ENCODE measurements at regions not wholly inside any gene's neighbourhood (a gene's known extent, or its start where the extent isn't known, plus 50 kb on each side); places are given as distances from the start of the nearest gene placed in this dataset.

- no peaks in the 10 kb centered on the region for H3K4me1 ChIP-seq (ENCODE audit: low read depth)
Observed at GRCh38 chr3:187957165-187957581, 196.8 kb upstream of the LPP start.

GRCh38 chr3:187957582-187957981 is 196.4 kb upstream of the LPP start:
- H3K27me3 ChIP-seq: no peaks in the 10 kb centered on the region
- H3K27ac ChIP-seq: no peak overlapping the region
- no peak for TF ChIP-seq CTCF (IDR thresholded peaks at IDR 0.05; ENCODE audit: low read depth, low read length)
- no peak overlapping the region for H3K4me3 ChIP-seq
- H3K4me1 ChIP-seq (ENCODE audit: low read depth): no peaks in the 10 kb centered on the region
- no peak for DNase-seq (ENCODE audit: low read depth in 1 of 2, low spot score in 1 of 2)
- H3K36me3 ChIP-seq: no peaks in the 10 kb centered on the region
- no peaks in the 10 kb centered on the region for H3K9me3 ChIP-seq (ENCODE audit: low read depth)

More at GRCh38 chr3:187957165-187957581, 196.8 kb upstream of the LPP start:
- H3K27me3 ChIP-seq: no peaks in the 10 kb centered on the region
- H3K9me3 ChIP-seq (ENCODE audit: low read depth): no peaks in the 10 kb centered on the region
- H3K27ac ChIP-seq: no peak overlapping the region
- no peaks in the 10 kb centered on the region for H3K36me3 ChIP-seq
- no peak for TF ChIP-seq CTCF (IDR thresholded peaks at IDR 0.05; ENCODE audit: low read depth, low read length)
- no peak for DNase-seq (ENCODE audit: low read depth in 1 of 2, low spot score in 1 of 2)
- H3K4me3 ChIP-seq: no peak overlapping the region

- H3K27ac ChIP-seq: no peak overlapping the region
- TF ChIP-seq CTCF (IDR thresholded peaks at IDR 0.05; ENCODE audit: low read depth, low read length): no peak
Observed at GRCh38 chr3:187958432-187959003, 195.4 kb upstream of the LPP start.

GRCh38 chr3:187960820-187961219 is 193.1 kb upstream of the LPP start:
- Histone ChIP-seq H3K27ac (no peak overlapping the region), H3K9me3 (ENCODE audit: low read depth) (no peaks in the 10 kb centered on the region), H3K36me3 (no peaks in the 10 kb centered on the region), H3K4me1 (ENCODE audit: low read depth) (no peaks in the 10 kb centered on the region), H3K4me3 (no peak overlapping the region), H3K27me3 (no peaks in the 10 kb centered on the region)
- no peak for TF ChIP-seq CTCF (IDR thresholded peaks at IDR 0.05; ENCODE audit: low read depth, low read length)
- peak in 1 of 2 donors; percentile 48 for DNase-seq (ENCODE audit: low read depth in 1 of 2, low spot score in 1 of 2)

More at GRCh38 chr3:187958432-187959003, 195.4 kb upstream of the LPP start:
- Histone ChIP-seq H3K9me3 (ENCODE audit: low read depth) (no peaks in the 10 kb centered on the region), H3K27me3 (no peaks in the 10 kb centered on the region), H3K4me3 (no peak overlapping the region), H3K36me3 (no peaks in the 10 kb centered on the region), H3K4me1 (ENCODE audit: low read depth) (no peaks in the 10 kb centered on the region)
- no peak for DNase-seq (ENCODE audit: low read depth in 1 of 2, low spot score in 1 of 2)

- no peaks in the 10 kb centered on the region for H3K9me3 ChIP-seq (ENCODE audit: low read depth)
- H3K36me3 ChIP-seq: no peaks in the 10 kb centered on the region
- no peak for DNase-seq (ENCODE audit: low read depth in 1 of 2, low spot score in 1 of 2)
- H3K27me3 ChIP-seq: no peaks in the 10 kb centered on the region
- no peak overlapping the region for H3K4me3 ChIP-seq
- H3K27ac ChIP-seq: no peak overlapping the region
- H3K4me1 ChIP-seq (ENCODE audit: low read depth): no peaks in the 10 kb centered on the region
- no peak for TF ChIP-seq CTCF (IDR thresholded peaks at IDR 0.05; ENCODE audit: low read depth, low read length)
Observed at GRCh38 chr3:187961366-187961765, 192.6 kb upstream of the LPP start.

Data from cardiac muscle cell (in vitro differentiated cells and primary cell).